ENCODE measurements at regions not wholly inside any gene's neighbourhood (a gene's known extent, or its start where the extent isn't known, plus 50 kb on each side); places are given as distances from the start of the nearest gene placed in this dataset.

DNA sequence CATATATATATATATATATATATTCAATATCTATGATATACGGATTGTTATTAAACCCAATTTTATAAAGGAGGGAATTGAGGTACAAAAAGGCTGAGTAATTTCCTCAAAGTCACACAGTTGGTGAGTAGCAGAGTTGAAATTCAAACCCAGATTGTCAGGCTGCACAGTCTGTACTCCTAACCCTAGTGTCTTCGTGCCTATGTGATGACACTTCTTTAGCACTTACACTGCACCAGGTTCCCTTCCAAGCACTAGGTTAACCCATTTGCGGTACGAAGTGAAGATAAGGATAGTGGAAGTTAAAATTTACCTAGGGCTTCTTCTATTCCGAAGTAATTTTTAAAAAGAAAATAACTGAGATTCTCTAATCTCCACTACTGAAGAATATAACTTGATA, 125.1 kb upstream of the TSPAN8 start:
- no CpG with 5 or more reads among the region's 5 CpGs for WGBS, 2 experiments (ENCODE audit: extremely low coverage in 2 of 2, insufficient read length in 1 of 2)
- CTCF ChIA-PET: no interaction called here

More for the DNA sequence above, 125.1 kb upstream of the TSPAN8 start:
- no peak overlapping the region for H2AK9ac ChIP-seq (replicated peaks; ENCODE audit: low read depth, low read length, poor library complexity)
- in situ Hi-C loops (cut with MboI; ENCODE audit: low sequenced_read_pairs) (no loop called here), dilution Hi-C loops (cut with HindIII; ENCODE audit: low sequenced_read_pairs, unreplicated experiment) (no loop called here), intact Hi-C loops (cut with micrococcal nuclease) (no loop called here)
- TF ChIP-seq, protein P1, sequence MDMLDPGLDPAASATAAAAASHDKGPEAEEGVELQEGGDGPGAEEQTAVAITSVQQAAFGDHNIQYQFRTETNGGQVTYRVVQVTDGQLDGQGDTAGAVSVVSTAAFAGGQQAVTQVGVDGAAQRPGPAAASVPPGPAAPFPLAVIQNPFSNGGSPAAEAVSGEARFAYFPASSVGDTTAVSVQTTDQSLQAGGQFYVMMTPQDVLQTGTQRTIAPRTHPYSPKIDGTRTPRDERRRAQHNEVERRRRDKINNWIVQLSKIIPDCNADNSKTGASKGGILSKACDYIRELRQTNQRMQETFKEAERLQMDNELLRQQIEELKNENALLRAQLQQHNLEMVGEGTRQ (IDR thresholded peaks at IDR 0.05; ENCODE audit: low read depth, low read length): no peak
- H3K9me3 ChIP-seq (ENCODE audit: control insufficient read depth, insufficient read depth, low read length): peaks cover 5% of the 10 kb centered on the region; the same call in 1 of the 2 replicates
- no peak for ATAC-seq (ENCODE audit: low read depth)
- H4K8ac ChIP-seq (ENCODE audit: low read depth in 2 of 2, low read length in 2 of 2): no peak overlapping the region
- BruUV-seq (replicated peaks): no TSS peak
- no peak overlapping the region for H4K91ac ChIP-seq (ENCODE audit: insufficient read depth, low read depth, low read length)
- H2BK120ac ChIP-seq (ENCODE audit: low read depth, low read length): no peak overlapping the region
- no peaks in the 10 kb centered on the region for H3K4me1 ChIP-seq (ENCODE audit: control insufficient read depth, insufficient read depth, low read length)
- H3K4me3 ChIP-seq (ENCODE audit: insufficient read depth, low read depth, low read length): no peak overlapping the region
- no peak overlapping the region for H2BK5ac ChIP-seq (ENCODE audit: low read depth, low read length, poor library complexity, severe bottlenecking)
- H3K18ac ChIP-seq (ENCODE audit: low read depth, low read length): no peak overlapping the region
- no peaks in the 10 kb centered on the region for H4K20me1 ChIP-seq (ENCODE audit: insufficient read depth, low read length)
- no peak overlapping the region for H2AFZ ChIP-seq (replicated peaks; ENCODE audit: low read length, poor library complexity)
- no peak overlapping the region for H2AK5ac ChIP-seq (ENCODE audit: low read depth, low read length)
- no peak overlapping the region for H3K14ac ChIP-seq (replicated peaks; ENCODE audit: low read depth, low read length)
- no peak overlapping the region for H3K23ac ChIP-seq (ENCODE audit: low read depth, low read length)
- no peak overlapping the region for H2BK15ac ChIP-seq (ENCODE audit: low read depth, low read length)
- H3K79me1 ChIP-seq (ENCODE audit: low read depth in 1 of 2, low read length in 2 of 2): no peaks in the 10 kb centered on the region
- no peak overlapping the region for H3K9ac ChIP-seq (ENCODE audit: low read depth, low read length)
- H4K5ac ChIP-seq (ENCODE audit: low read depth, low read length): no peak overlapping the region
- POLR2A ChIA-PET (ENCODE audit: unreplicated experiment): no interaction called here
- H3K27me3 ChIP-seq (ENCODE audit: control insufficient read depth, insufficient read depth, low read length): no peaks in the 10 kb centered on the region
- H3K4me2 ChIP-seq (ENCODE audit: low read depth, low read length): no peak overlapping the region
- H3K36me3 ChIP-seq (ENCODE audit: control insufficient read depth, insufficient read depth, low read length): no peaks in the 10 kb centered on the region
- H3K27ac ChIP-seq (ENCODE audit: insufficient read depth, low read length): no peak overlapping the region
- H3K9me1 ChIP-seq (ENCODE audit: insufficient read depth, low read length): no peaks in the 10 kb centered on the region
- H3K56ac ChIP-seq (ENCODE audit: extremely low read depth, insufficient read depth, low read length): no peak overlapping the region
- no peak overlapping the region for H2BK20ac ChIP-seq (ENCODE audit: low read depth, low read length)
- DNase-seq: no peak
- H3K4ac ChIP-seq (ENCODE audit: low read depth, low read length): no peak overlapping the region

All from IMR-90 (cell line).